ENCODE measurements at regions not wholly inside any gene's neighbourhood (a gene's known extent, or its start where the extent isn't known, plus 50 kb on each side); places are given as distances from the start of the nearest gene placed in this dataset.

GRCh38 chr19:5285311-5285710 is 55.3 kb downstream of the PTPRS start:
- no peak for TF ChIP-seq CTCF (IDR thresholded peaks at IDR 0.05)
- no peak for TF ChIP-seq CHD2 (IDR thresholded peaks at IDR 0.05; ENCODE audit: low read length, partially characterized antibody)
- no peak for TF ChIP-seq RARB (CRISPR knock-in tag; IDR thresholded peaks at IDR 0.05)
- TF ChIP-seq EP300 (IDR thresholded peaks at IDR 0.05), result no peak
- TF ChIP-seq EHMT2 (IDR thresholded peaks at IDR 0.05; ENCODE audit: low read depth), result no peak
- no peak for TF ChIP-seq MAX (IDR thresholded peaks at IDR 0.05)
- no peak for TF ChIP-seq POLR2A (IDR thresholded peaks at IDR 0.05; ENCODE audit: low read length)
- TF ChIP-seq PBX3 (IDR thresholded peaks at IDR 0.05), result no peak
- TF ChIP-seq SMC3 (IDR thresholded peaks at IDR 0.05), result no peak
- TF ChIP-seq USF2 (IDR thresholded peaks at IDR 0.05), result no peak

All from A549 (cell line).